ENCODE measurements at regions not wholly inside any gene's neighbourhood (a gene's known extent, or its start where the extent isn't known, plus 50 kb on each side); places are given as distances from the start of the nearest gene placed in this dataset.

- no peak for TF ChIP-seq CTCF (IDR thresholded peaks at IDR 0.05)
- TF ChIP-seq ZFX (IDR thresholded peaks at IDR 0.05; ENCODE audit: borderline replicate concordance), result no peak
Observed at GRCh38 chr13:63377986-63378385, 1962.3 kb upstream of the PCDH20 start.

All from 22Rv1 (cell line).